ENCODE measurements at regions not wholly inside any gene's neighbourhood (a gene's known extent, or its start where the extent isn't known, plus 50 kb on each side); places are given as distances from the start of the nearest gene placed in this dataset.
A peak's percentile ranks its signal among the peaks of the same experiment; 100 is the strongest.

GRCh38 chr12:67590149-67590790, 58.3 kb upstream of the DYRK2 start:
- DNase-seq (ENCODE audit: low spot score) = no peak

GRCh38 chr12:67592228-67593011, 56.1 kb upstream of the DYRK2 start:
- DNase-seq (ENCODE audit: low spot score) = no peak

- peak; percentile 28 for DNase-seq (ENCODE audit: low spot score)
Observed at GRCh38 chr12:67593041-67593440, 55.5 kb upstream of the DYRK2 start.

- peak; percentile 45 for DNase-seq (ENCODE audit: low spot score)
Observed at GRCh38 chr12:67593461-67594330, 54.8 kb upstream of the DYRK2 start.

- no peak for DNase-seq (ENCODE audit: low spot score)
Observed at GRCh38 chr12:67594888-67595287, 53.7 kb upstream of the DYRK2 start.

- DNase-seq (ENCODE audit: low spot score) = no peak
Observed at GRCh38 chr12:67595365-67595764, 53.2 kb upstream of the DYRK2 start.

- DNase-seq (ENCODE audit: low spot score) = no peak
Observed at GRCh38 chr12:67598598-67598997, 49.9 kb upstream of the DYRK2 start.
